Thyroid gland (tissue), 4 donors: ENCODE measurements at regions not wholly inside any gene's neighbourhood (a gene's known extent, or its start where the extent isn't known, plus 50 kb on each side); places are given as distances from the start of the nearest gene placed in this dataset.

ENCODE experiments used
- CTCF ChIP-seq, 6 experiments: fragments of 200-600 bp in 3 of 6; fragments of 450-650 bp in 3 of 6; sonication (generic) in 3 of 6; IDR thresholded peaks; one replicate each; pipeline ENCODE4 v1.5.1; 2016 to 2019; ENCODE audit warnings: antibody characterized with exemption in 6 of 6, mild to moderate bottlenecking in 2 of 6, inconsistent platforms in 1 of 6, moderate library complexity in 1 of 6
- POLR2A ChIP-seq, 2 donors: fragments of 450-650 bp; IDR thresholded peaks; one replicate each; pipeline ENCODE4 v1.6.1; 2017; ENCODE audit warnings: antibody characterized with exemption in 2 of 2, mild to moderate bottlenecking in 2 of 2, moderate library complexity in 1 of 2

GRCh38 chr12:22117563-22118237 lies 71.7 kb downstream of the CMAS start:
- TF ChIP-seq CTCF (IDR thresholded peaks at IDR 0.05) (no peak), POLR2A (IDR thresholded peaks at IDR 0.05) (no peak)
